ENCODE measurements at regions not wholly inside any gene's neighbourhood (a gene's known extent, or its start where the extent isn't known, plus 50 kb on each side); places are given as distances from the start of the nearest gene placed in this dataset.

DNA sequence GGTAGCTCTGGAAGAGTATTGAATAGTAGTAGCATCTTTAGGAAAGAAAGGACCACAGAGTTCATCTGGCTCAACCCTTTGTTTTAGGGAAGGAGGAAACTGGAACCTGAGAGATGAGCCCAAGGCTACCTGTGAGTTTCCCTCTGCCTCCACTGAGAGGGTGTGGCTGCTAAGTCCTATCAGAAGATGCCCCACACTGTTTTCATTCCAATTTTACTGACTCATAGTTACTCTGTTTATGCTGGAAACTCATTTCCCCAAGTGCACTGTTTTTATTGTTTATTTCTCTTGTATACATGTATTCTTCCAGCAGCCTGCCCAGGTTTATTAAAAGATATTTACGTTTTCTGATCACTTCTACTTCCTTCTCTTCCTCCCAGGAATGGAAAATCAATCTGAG is 127.4 kb upstream of the ARHGAP5 start:
- TF ChIP-seq, protein P1, sequence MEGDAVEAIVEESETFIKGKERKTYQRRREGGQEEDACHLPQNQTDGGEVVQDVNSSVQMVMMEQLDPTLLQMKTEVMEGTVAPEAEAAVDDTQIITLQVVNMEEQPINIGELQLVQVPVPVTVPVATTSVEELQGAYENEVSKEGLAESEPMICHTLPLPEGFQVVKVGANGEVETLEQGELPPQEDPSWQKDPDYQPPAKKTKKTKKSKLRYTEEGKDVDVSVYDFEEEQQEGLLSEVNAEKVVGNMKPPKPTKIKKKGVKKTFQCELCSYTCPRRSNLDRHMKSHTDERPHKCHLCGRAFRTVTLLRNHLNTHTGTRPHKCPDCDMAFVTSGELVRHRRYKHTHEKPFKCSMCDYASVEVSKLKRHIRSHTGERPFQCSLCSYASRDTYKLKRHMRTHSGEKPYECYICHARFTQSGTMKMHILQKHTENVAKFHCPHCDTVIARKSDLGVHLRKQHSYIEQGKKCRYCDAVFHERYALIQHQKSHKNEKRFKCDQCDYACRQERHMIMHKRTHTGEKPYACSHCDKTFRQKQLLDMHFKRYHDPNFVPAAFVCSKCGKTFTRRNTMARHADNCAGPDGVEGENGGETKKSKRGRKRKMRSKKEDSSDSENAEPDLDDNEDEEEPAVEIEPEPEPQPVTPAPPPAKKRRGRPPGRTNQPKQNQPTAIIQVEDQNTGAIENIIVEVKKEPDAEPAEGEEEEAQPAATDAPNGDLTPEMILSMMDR (IDR thresholded peaks at IDR 0.05 in 4 of 5, conservative IDR thresholded peaks at IDR 0.05 in 1 of 5), result no peak
- no peak for TF ChIP-seq POLR2A (IDR thresholded peaks at IDR 0.05)

All from gastrocnemius medialis (tissue), 4 donors.